HG03342 (cell line): ENCODE measurements at regions not wholly inside any gene's neighbourhood (a gene's known extent, or its start where the extent isn't known, plus 50 kb on each side); places are given as distances from the start of the nearest gene placed in this dataset.
"Not testable (repeated sequence)": the region's sequence is repeated elsewhere in the genome, so short reads cannot be mapped to it uniquely, and the experiment has no call there.

Experiments
- ATAC-seq: cut with Tn5 transposase; IDR thresholded peaks from one replicate; pipeline ENCODE4 v1.9.1; 2021; ENCODE audit warnings: mild to moderate bottlenecking, moderate library complexity; ENCODE audit not compliant: unreplicated experiment

GRCh38 chr2:8141079-8141707 lies 540.7 kb upstream of the ID2 start:
- ATAC-seq, result no peak

- ATAC-seq, result no peak
Measured at GRCh38 chr2:8141780-8142179, 540.1 kb upstream of the ID2 start.

- no peak for ATAC-seq
Measured at GRCh38 chr2:8142461-8142860, 539.4 kb upstream of the ID2 start.

- no peak for ATAC-seq
Measured at GRCh38 chr2:8144131-8144631, 537.7 kb upstream of the ID2 start.

GRCh38 chr2:8144785-8145184 lies 537.1 kb upstream of the ID2 start:
- no peak for ATAC-seq

- ATAC-seq, result not testable (repeated sequence)
Measured at GRCh38 chr2:8145375-8145774, 536.5 kb upstream of the ID2 start.

- ATAC-seq, result no peak
Measured at GRCh38 chr2:8146132-8147005, 535.5 kb upstream of the ID2 start.

GRCh38 chr2:8148260-8149006 lies 533.4 kb upstream of the ID2 start:
- ATAC-seq, result no peak

GRCh38 chr2:8149007-8149405 lies 532.9 kb upstream of the ID2 start:
- no peak for ATAC-seq

- ATAC-seq, result no peak
Measured at GRCh38 chr2:8149985-8150539, 531.8 kb upstream of the ID2 start.

GRCh38 chr2:8151888-8152287 lies 530.0 kb upstream of the ID2 start:
- no peak for ATAC-seq

GRCh38 chr2:8152392-8153257 lies 529.2 kb upstream of the ID2 start:
- peak; percentile 99 for ATAC-seq

- ATAC-seq, result peak; percentile 13
Measured at GRCh38 chr2:8153258-8153718, 528.6 kb upstream of the ID2 start.

- no peak for ATAC-seq
Measured at GRCh38 chr2:8154270-8154669, 527.6 kb upstream of the ID2 start.

- no peak for ATAC-seq
Measured at GRCh38 chr2:8154936-8155335, 526.9 kb upstream of the ID2 start.

- ATAC-seq, result no peak
Measured at GRCh38 chr2:8157621-8158430, 524.0 kb upstream of the ID2 start.

GRCh38 chr2:8158711-8159110 lies 523.1 kb upstream of the ID2 start:
- no peak for ATAC-seq

GRCh38 chr2:8159211-8159965 lies 522.5 kb upstream of the ID2 start:
- ATAC-seq, result no peak
